Smooth muscle cell of the brain vasculature (primary cell): ENCODE measurements at regions not wholly inside any gene's neighbourhood (a gene's known extent, or its start where the extent isn't known, plus 50 kb on each side); places are given as distances from the start of the nearest gene placed in this dataset.

Experiments used
- DNase-seq: peaks from one replicate; pipeline ENCODE4 v3.0.0-alpha.2; 2012; ENCODE audit warnings: low read depth, low spot score

DNA sequence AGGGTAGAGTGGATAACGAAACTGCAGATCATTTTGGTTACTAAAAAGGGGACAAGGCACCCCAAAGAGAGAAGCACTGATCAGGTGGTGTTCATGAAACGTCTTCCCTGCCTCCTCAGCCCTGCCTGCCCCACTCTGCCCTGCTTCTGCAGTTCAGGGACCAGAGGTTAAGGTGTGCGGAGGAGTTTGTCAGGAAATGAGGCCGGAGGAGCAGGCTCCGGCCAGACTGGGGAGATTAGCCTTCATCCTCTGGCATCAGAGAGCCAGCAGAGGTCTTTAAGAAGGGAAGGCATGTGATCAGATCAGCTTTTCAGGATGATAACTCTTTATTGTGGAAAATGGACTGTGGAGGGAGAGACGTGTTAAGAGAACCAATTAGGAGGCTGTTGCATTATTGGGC, 291.9 kb upstream of the NR5A2 start:
- no peak for DNase-seq

DNA sequence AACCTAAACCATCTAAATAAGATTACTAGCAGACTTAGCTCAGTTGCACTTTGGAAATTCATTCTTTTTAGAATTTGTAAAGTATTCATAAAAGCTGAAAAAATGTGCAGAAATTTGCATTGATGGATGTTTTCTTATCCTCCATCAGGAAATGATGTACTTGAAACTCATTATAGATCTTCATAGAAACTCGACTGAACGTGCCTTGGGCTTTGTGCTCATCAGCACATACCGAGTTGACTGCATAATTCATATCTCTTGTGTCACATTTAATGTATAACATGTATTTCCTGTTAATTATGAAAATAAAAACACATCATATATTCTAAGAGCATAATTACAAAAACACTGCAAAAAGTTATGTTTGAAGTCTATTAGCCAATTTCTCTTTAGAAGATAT, 290.9 kb upstream of the NR5A2 start:
- DNase-seq, result no peak

DNA sequence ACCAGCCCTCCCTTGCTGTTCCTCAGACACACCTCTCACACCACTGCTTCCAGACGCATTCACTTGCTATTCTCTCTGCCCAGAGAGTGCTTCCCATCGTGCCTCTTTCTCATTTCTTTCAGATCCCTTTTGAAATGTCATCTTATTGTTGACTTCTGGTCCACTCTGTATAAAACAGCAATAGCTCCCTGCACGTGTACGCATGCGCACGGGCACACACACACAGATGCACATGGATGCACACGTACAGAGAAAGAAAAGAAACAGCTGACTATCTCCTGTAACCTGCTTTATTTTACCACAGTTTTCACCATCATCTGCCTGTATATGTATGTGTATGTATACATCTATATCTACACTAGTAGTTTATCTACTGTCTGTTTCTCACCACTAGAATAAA, 285.9 kb upstream of the NR5A2 start:
- DNase-seq, result no peak

DNA sequence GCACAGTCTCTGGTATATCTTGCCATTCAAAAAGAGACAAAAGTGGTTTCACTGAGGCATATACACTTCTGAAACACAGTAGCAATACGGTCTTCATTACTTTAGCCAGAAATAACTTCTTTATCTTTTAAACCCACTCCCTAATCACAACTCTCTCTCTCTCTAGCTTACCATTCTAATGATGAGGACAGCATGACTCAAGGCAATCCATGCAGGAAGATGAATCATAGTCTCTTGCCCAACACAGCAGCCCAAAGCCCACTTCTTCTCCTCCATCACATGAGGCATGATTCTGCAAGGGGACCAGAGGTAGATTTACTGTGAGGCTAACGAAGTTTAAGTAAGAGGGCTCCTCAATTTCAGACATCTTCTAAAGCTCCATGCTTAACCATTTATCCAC, 285.0 kb upstream of the NR5A2 start:
- no peak for DNase-seq

DNA sequence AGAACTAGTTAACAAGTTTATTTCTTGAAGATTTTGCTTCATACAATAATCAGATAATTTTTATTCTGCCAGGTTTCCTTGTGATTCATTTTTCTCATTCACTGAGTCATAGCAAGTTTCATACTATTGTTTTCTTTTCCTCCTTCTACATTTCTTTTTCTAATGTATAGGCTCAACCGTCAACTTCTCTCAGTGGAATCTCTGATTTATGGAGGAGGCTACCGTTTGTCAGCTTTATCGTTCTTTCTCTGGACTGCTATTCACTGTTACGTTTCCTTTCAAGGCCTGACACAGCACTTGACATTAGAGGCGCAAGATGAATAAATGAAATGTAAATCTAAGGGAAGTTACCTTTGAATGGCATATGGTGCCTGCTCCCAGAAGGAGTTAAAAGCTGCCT, 284.3 kb upstream of the NR5A2 start:
- no peak for DNase-seq

DNA sequence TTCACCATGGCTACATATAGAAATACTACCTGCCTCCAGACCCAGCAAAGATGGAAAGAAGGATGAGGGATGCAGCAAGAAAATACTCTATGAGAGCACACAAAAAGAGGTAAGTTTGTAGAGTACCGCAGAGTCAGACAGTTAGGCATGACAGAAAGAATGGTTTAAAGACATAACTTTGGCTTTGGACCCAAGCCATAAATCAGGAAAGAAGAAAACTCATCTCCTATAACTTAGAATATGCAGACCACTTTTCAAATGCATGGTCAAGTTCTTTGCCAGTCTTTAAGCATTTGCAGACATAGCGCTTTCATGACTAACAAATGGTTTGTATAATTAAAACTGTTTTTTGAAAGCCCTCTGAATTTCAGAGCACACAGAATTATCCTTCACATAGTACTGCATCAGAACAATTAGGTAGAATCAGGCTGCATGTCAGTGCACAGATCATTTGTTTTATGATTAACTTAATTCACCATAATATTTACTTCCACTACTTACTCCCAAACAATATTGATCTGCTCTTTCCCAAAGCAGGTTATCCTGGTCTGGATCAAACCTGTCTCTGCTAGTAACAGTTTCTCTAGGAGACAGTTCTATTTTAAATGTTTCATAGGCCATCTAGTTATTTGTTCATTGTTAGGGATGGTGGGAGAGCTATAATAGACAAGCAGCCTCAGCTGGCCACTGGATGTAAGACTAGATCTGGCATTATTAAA, 280.7 kb upstream of the NR5A2 start:
- DNase-seq, result no peak

DNA sequence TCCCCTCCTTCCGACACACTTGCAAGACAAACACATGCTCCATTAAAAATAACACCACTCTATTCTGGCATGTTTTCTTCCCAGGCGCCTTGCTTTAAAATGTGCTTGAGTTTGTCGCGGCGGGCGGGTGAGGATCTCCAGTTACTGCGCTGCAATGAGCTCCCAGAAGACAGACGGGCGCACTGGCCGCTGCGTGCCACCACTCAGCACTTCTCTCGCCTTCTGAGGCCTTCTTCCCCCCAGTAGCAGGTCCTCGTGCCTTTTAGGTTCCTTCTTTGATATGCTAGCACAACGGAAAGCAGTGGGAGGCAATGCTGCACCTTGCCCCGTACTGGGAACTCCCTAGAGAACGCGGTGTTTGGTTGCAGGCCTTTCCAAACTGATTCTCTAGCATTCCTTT, 279.5 kb upstream of the NR5A2 start:
- no peak for DNase-seq

DNA sequence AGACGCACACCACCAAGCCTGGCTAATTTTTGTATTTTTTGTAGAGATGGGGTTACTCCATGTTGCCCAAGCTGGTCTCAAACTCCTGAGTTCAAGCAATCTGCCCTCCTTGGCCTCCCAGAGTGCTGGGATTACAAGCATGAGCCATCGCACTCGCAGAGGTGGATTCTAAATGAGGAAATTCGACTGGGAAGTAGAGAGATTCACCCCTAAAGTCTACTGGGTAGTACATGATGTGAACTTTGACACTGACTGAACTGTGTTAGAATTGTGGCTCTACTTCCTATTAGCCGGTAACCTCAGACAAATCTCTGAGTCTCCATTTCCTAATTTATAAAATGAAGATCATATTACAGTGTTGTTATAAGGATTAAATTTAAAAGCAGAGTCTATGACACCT, 276.0 kb upstream of the NR5A2 start:
- no peak for DNase-seq

DNA sequence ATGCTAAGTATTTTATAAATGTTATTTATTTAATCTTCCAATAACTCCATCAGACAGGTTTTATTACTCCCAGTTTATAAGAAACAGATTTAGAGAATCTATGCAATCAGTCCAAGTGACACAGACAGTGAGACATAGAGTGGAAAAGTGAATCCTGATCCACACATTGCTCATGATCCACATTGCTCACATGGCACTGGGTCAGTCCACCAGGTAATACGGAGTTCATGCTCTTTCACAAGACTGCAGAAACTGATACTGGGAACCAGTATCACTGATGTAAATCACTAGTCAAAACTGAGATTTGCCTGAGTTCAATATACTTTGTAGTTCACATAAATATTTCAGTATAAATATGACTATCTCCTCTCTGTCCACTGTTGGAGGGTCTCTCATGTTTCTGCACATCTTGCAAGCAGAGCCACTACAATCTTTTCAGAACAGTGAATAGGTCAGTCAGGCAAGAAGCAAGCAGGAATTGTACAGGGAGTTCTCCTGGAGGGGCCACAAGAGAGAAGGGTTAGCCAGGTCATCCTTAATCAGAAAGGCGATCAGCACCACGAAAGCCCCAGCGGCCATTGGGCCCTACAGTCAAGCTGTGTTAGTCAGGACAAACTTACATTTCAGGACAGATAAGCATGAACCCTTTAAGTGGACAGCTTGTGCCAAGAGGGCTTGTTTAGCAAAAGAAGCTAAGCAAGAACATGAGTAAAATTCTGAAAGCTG, 275.4 kb upstream of the NR5A2 start:
- DNase-seq, result no peak

DNA sequence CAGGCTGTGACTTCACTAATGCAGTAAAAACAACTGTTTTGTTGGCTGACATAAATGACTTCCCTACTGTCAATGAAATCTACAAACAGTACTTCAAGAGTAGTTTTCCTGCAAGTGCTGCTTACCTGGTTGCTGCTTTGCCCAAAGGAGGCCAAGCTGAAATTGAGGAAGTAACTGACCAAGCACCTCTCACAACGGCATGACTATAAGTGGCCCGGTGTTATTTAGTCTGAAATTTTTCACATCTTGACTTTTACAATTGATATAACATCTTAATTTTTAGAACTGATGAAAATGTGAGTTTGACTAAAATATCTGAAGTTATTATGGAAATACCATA, 274.9 kb upstream of the NR5A2 start:
- DNase-seq, result no peak

DNA sequence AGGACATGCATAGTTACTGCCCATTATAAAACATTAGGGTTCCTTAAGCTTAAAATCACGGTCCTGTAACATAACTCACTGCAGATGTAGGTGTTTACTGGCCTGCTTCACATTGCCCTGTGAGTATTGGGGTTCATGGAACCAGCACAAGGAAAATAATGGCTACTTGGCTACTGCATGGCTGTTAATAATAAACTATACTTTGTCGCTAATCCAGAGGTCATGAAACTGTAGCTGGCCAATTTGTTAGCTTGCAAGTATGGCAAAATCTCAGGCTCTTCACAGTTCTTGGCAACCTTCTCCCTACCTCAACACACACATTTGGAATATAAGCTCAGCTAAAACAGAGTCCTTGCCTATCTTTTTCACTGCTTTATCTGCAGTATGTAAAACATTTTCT, 274.0 kb upstream of the NR5A2 start:
- DNase-seq, result no peak

DNA sequence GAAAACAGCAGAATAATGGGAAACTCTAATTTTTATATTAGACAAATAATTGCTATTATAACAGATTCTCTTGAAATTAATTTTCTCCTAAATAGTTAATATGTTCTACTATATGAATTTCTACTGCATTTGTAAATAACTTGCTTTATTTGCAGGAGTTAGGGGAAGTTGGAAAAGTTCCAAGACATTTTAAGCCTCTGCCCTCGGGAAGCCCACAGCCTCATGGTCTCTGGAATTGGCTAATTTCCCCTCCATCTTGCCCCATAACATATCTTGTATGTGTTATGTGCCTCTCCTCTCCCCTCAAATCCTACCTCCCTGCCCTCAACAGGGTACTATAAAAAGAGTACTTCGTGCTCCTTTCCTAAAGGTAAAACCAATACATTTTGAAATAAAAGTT, 271.4 kb upstream of the NR5A2 start:
- no peak for DNase-seq

DNA sequence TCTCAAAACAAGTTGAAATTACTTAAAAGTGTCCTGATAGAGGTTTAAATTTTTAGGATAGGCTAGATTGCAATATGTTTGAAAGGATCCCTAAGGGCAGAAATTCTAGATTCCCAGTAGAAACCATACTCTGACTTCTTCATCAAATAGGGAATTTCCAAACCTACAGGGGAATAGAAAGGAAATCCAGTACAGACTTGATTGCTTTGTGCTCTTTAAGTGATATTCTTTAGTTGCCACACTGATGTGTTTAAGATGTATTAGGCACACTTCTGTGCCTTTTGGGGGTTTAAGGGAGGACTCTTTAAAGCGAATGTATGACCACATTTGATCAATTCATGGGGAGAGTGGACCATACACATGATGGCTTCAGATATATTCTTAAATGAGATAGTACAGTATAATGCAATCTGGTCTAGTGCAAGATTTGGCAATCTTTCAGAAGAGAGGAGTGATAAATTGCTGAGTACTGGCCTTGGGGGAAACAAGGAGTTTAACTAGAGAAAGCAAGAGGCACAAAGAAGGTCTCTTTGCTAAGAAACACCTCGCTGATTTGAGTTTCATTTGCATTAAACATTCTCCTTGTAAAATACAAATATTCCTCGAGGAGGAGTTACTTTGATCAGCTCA, 268.8 kb upstream of the NR5A2 start:
- no peak for DNase-seq

DNA sequence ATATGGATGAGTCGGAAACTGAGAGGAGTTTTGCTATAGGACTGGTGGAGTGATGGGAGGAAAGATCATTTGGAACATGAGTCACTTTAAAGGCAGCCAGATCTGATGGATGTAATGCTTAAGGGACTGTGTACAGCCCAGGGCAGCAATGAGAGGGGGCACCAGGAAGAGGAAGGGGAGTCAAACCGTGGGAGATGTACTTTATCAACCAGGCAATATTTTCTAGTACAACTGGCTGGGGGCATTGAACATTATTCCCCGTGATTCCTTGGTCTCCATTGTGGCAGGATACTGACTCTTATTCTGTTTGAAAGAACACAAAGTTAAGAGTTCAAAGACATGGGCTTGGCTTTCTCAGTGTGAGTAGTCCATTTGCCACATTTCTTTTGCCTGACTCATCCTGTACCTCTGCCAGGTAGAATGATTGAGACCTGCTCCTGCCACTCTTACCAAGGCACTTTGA, 268.2 kb upstream of the NR5A2 start:
- no peak for DNase-seq

DNA sequence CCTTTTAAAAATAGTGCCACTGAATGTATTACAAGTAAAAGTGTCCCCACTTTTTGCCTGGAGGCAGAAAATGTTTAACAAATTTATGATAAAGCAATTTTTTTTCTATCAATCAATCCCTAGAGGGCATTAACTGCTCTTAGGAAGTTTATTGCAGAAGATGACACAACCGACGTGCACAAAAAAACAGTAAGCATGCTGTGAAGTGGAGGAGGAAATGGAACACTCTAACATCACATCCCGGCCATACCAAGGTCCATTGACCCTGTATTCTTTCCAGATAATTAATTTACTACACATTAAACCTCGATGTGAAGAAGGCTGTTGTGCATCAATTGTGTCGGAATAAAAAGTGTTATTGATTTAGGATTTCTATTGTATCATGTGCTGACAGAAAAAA, 264.9 kb upstream of the NR5A2 start:
- DNase-seq, result no peak

DNA sequence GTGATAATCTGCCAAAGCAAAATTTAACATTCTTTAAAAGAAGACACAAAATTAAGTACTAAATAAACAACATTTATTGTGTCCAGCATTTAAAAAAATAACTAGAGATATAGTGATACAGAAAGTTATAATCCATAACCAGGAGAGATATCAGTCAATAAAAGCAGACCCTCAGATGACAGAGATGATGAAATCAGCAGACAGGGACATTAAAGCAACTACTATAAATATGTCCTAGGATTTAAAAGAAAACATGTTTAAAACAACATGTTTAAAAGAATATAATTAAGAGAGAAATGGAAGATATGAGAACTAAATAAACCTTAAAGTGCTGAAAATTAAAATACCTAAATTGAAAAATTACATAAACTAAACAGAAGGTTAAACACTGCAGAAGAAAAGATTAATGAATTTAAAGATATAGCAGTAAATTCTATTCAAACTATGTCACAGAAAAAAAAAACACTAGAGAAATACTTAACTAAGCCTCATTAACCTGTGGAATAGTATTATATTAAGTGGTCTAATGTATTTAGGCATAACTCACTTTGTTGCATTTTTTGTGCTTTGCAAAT, 261.2 kb upstream of the NR5A2 start:
- DNase-seq, result no peak

DNA sequence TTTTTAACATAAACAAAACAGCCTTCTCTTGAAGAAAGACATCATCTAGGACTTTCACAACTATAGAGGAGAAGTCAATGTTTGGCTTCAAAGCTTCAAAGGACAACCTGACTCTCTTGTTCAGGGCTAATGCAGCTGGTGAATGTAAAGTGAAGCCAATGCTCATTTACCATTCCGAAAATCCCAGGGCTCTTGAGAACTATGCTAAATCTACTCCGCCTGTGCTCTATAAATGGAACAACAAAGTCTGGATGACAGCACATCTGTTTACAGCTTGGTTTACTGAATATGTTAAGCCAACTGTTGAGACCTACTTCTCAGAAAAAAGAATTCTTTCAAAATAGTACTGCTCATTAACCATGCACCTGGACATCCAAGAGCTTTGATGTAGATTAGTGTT, 259.8 kb upstream of the NR5A2 start:
- DNase-seq, result no peak

DNA sequence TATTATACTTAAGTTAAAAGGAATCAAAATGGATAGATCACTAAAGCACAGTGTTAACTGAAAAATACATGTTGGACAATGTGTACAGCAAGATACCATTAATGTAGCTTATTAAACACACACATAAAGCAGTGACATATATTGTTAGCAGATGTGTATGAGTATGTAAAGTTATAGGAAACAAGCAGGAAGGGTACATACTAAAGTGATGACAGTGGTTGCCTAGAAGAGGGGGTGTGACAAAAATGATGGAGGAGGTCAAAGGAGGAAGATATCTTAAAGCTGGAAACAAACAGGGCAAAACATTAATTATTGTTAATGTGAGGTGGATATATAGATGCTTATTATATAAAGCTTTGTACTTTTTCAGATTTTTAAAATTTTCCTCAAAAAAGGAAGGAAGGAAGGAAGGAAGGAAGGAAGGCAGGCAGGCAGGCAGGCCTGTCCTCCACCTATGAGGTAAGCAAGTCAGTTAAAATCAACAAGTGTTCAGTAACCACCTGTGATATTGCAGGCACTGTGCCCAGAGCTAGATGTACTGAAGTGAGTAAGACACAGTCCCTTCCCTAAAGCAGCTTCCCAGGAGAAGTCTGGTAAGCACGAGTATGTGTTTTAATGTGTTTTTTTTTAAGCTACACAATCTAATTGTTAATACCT, 252.9 kb upstream of the NR5A2 start:
- DNase-seq, result no peak

DNA sequence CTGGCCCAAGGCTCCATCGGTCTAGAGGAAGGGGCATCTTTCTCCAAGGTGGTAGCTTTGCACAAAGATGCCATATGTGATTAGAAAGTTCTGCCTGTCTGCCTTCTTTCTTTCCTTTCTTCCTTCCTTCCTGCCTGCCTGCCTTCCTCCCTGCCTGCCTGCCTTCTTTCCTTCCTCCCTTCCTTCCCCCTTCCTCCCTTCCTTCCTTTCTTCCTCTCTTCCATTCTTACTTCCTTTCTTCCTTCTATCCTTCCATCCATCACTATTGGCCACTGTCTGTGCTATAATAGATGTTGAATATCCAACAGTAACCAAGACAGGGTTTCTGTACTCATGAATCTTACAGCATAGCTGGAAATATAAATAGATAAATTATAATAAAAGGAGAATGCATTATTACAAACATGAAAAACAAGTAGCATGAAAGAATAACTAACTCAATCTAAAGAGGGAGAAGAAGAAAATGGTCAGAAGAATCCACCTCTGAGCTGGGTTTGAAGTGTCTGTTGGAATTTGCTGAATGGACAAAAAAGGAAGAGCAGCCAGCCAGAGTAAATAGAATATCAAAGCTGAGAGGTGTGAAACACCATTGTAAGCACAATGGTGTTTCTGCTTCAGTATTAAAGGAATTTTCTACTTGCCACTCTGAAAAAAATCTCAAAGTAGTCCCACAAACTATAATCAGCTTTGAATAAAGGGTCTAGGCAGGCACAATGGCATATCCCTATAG, 250.6 kb upstream of the NR5A2 start:
- no peak for DNase-seq

DNA sequence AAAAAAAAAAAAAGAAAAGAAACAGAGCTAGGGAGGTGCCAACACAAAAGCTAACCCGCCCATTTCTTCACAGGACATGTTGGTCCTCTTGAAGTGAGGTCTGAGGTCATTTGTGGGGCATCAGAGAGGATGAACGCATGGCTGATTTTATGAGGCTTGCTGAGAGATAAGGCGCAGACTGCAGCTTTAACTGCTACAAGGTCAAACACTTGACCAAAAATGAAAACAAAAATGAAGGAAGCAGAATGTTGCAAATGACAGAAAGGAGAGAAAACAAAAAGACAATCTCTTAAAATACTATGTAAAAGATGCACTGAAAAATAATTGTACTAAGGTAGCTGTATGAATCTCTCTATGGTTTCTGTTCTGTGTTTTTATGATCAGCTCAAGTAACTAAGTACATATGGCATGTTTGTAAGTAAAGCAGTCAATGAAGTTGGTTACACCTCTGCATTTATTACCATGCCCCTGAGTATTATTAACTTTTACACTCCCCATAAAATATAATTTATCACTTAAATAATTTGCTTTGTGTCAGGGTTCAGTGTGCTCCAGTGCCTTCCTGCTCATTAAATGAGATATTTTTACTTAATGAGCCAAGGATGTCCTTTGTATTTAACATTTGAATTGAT, 249.1 kb upstream of the NR5A2 start:
- no peak for DNase-seq

DNA sequence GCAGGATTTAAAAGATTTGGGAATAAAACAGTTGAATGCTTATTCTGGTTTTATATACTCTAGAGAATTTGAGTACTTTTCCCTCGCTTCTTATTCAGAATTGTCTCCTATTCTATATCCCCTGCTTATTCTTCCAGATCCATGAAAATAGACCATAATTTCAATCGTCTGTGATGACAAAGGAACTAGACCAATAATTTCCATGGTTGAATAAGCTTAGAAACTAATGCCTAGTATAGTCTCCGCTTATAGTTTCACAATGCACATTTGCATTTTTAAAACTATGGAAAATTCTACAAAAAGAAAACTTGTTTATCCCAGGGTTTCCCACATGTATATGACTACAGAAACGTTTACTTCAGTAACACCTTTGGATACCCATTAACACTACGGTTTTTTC, 247.4 kb upstream of the NR5A2 start:
- no peak for DNase-seq
